ENCODE measurements at regions not wholly inside any gene's neighbourhood (a gene's known extent, or its start where the extent isn't known, plus 50 kb on each side); places are given as distances from the start of the nearest gene placed in this dataset.

DNA sequence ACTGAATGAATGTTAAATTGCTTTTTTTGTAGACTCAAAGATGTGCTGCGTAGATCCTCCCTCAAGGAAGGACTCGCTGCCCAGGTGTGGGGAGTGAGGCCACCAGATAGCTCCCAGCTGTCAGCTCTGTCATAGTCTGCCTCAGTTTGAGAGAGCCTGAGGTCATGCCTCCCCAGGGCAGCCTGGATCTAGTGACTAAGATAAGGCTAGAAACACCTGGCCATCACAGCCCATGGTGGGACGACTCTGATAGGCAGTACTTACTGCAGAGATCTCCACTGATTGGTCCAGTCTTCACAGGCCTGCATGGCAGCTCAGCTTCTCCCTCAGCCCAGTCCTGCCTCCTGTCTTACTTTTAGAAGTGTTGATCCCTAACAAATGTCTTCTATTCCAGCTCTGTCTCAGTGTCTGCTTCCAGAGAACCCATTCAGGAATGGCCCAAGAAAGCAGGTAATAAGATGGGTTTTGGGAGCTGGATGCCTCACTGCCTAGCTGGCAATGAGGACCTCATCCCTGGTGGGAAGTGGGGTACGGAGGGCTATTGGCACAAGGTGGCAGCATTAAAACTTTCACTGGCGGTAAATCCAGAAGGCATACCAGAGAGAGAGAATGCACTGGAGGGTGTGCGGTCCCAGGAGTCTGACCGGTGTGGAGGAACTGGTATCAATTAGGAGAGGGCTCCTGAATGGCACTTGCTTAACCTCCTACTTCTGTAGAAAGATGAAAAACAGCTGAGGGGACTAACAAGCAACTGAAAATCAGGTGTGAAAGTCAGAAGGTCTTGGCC is 55.3 kb upstream of the GPR37L1 start:
- DNase-seq, result peak; percentile 22 to 42

GRCh38 chr1:202068596-202068995 is 54.1 kb upstream of the GPR37L1 start:
- no peak for DNase-seq

GRCh38 chr1:202069662-202070061 is 53.1 kb upstream of the GPR37L1 start:
- peak; percentile 80 for DNase-seq

DNA sequence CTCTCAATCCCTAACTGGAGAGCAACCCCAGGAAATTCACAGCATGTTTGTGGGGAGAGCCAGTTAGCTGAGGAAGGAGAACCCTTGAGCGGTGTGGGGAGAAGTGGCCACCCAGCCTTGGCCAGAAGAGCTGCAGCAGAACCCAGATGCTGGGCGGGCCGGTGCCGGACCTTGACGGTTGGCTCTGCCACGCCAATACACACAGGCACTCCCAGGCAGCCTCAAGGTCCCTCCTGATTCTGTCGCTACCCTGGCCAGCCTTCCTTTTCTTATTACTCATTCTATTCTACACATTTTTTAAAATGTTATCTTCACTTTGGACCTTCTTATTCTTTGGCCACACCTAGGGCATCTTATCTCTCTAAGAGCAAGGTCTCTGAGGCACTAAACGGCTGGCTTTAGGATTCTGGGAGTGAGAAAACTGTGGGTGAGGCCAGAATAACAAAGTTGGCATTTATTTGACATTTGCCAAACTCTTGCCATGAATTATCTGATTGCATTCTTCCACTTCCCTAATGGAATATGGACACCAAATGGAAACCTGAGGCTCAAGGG is 50.4 kb upstream of the GPR37L1 start:
- DNase-seq, result no peak
